Stomach (tissue), 4 donors: ENCODE measurements at regions not wholly inside any gene's neighbourhood (a gene's known extent, or its start where the extent isn't known, plus 50 kb on each side); places are given as distances from the start of the nearest gene placed in this dataset.

Experiments used
- POLR2A ChIP-seq, 4 donors: fragments of 450-650 bp; IDR thresholded peaks; one replicate each; pipeline ENCODE4 v1.6.1; 2016; ENCODE audit warnings: antibody characterized with exemption in 4 of 4, control low read depth in 2 of 4, mild to moderate bottlenecking in 1 of 4, moderate library complexity in 1 of 4
- POLR2AphosphoS5 ChIP-seq, 3 donors: sonication (generic); formaldehyde crosslinking; IDR thresholded peaks; one replicate each; pipeline ENCODE4 v1.6.1; 2016; ENCODE audit warnings: antibody characterized with exemption in 3 of 3
- TF ChIP-seq, protein P1 (sequence below), 7 experiments: fragments of 450-650 bp in 4 of 7; fragments of 200-600 bp in 3 of 7; sonication (generic) in 3 of 7; IDR thresholded peaks; one replicate each; pipeline ENCODE4 v1.5.1; 2016 to 2019; ENCODE audit warnings: antibody characterized with exemption in 7 of 7, control low read depth in 2 of 7, mild to moderate bottlenecking in 1 of 7

- TF ChIP-seq POLR2AphosphoS5 (IDR thresholded peaks at IDR 0.05) (no peak), POLR2A (IDR thresholded peaks at IDR 0.05) (no peak)
- TF ChIP-seq, protein P1, sequence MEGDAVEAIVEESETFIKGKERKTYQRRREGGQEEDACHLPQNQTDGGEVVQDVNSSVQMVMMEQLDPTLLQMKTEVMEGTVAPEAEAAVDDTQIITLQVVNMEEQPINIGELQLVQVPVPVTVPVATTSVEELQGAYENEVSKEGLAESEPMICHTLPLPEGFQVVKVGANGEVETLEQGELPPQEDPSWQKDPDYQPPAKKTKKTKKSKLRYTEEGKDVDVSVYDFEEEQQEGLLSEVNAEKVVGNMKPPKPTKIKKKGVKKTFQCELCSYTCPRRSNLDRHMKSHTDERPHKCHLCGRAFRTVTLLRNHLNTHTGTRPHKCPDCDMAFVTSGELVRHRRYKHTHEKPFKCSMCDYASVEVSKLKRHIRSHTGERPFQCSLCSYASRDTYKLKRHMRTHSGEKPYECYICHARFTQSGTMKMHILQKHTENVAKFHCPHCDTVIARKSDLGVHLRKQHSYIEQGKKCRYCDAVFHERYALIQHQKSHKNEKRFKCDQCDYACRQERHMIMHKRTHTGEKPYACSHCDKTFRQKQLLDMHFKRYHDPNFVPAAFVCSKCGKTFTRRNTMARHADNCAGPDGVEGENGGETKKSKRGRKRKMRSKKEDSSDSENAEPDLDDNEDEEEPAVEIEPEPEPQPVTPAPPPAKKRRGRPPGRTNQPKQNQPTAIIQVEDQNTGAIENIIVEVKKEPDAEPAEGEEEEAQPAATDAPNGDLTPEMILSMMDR (IDR thresholded peaks at IDR 0.05), result no peak
Observed at GRCh38 chr12:25317553-25317952, 66.8 kb upstream of the KRAS start.
